AG09319 (cell line): ENCODE measurements at regions not wholly inside any gene's neighbourhood (a gene's known extent, or its start where the extent isn't known, plus 50 kb on each side); places are given as distances from the start of the nearest gene placed in this dataset.

Source experiments
- DNase-seq: peaks from one replicate; pipeline ENCODE4 v3.0.0-alpha.2; 2010; ENCODE audit warnings: low read depth; ENCODE audit errors: extremely low read depth
- CTCF ChIP-seq: IDR thresholded peaks from 2 replicates; pipeline ENCODE4 v1.5.1; 2011; ENCODE audit warnings: low read depth, mild to moderate bottlenecking, inconsistent platforms, low read length, moderate library complexity

GRCh38 chr14:87430810-87431209 is 562.2 kb downstream of the GALC start:
- no peak for TF ChIP-seq CTCF
- DNase-seq = no peak

- no peak for TF ChIP-seq CTCF
- DNase-seq = no peak
Observed at GRCh38 chr14:87430214-87430613, 562.8 kb downstream of the GALC start.

GRCh38 chr14:87419925-87420324 is 573.1 kb downstream of the GALC start:
- DNase-seq = no peak
- TF ChIP-seq CTCF = no peak

GRCh38 chr14:87411370-87411769 is 581.6 kb downstream of the GALC start:
- DNase-seq = no peak
- TF ChIP-seq CTCF = no peak

- TF ChIP-seq CTCF = no peak
Observed at GRCh38 chr14:87409393-87409792, 583.6 kb downstream of the GALC start.

GRCh38 chr14:87407344-87407743 is 585.6 kb downstream of the GALC start:
- no peak for DNase-seq
- no peak for TF ChIP-seq CTCF

More at GRCh38 chr14:87409393-87409792, 583.6 kb downstream of the GALC start:
- DNase-seq = no peak

- no peak for DNase-seq
- no peak for TF ChIP-seq CTCF
Observed at GRCh38 chr14:87405563-87405962, 587.4 kb downstream of the GALC start.
